BJ (cell line): ENCODE measurements at regions not wholly inside any gene's neighbourhood (a gene's known extent, or its start where the extent isn't known, plus 50 kb on each side); places are given as distances from the start of the nearest gene placed in this dataset.
"Not testable (repeated sequence)": the region's sequence is repeated elsewhere in the genome, so short reads cannot be mapped to it uniquely, and the experiment has no call there.

ENCODE experiments used
- CTCF ChIA-PET: fragments of 350-600 bp; formaldehyde crosslinking; extraction: SDS; loops from one replicate; lab custom pipeline; 2021; ENCODE audit warnings: antibody characterized with exemption, inconsistent platforms; lab: Yijun Ruan, JAX
- POLR2A ChIA-PET: fragments of 300-600 bp; sonication (Branson Sonifier 250); formaldehyde crosslinking; extraction: SDS; loops from one replicate; lab custom pipeline; 2021; ENCODE audit warnings: antibody characterized with exemption; lab: Charles Lee
- DNase-seq: peaks from one replicate; pipeline ENCODE4 v3.0.0-alpha.2; 2011; ENCODE audit warnings: low read depth
- H3K27me3 ChIP-seq: 2 replicates; pipeline ENCODE4 v1.6.0; 2011; ENCODE audit warnings: low read length; ENCODE audit not compliant: control insufficient read depth, insufficient read depth
- H3K36me3 ChIP-seq: 2 replicates; pipeline ENCODE4 v1.5.1; 2011; ENCODE audit warnings: low read length; ENCODE audit not compliant: control insufficient read depth, insufficient read depth
- H3K4me3 ChIP-seq: 2 replicates; pipeline ENCODE4 v1.5.1; 2011; ENCODE audit warnings: low read depth, mild to moderate bottlenecking, control low read depth, low read length
- CTCF ChIP-seq: IDR thresholded peaks from 2 replicates; pipeline ENCODE4 v1.5.1; 2011; ENCODE audit warnings: low read depth, mild to moderate bottlenecking, control low read depth, inconsistent platforms, low read length, moderate library complexity; ENCODE audit not compliant: insufficient read depth

- DNase-seq: no peak
- ChIA-PET CTCF (no interaction called here), POLR2A (no interaction called here)
- H3K36me3 ChIP-seq: no peaks in the 10 kb centered on the region
- TF ChIP-seq CTCF: no peak
- no peak overlapping the region for H3K4me3 ChIP-seq
- H3K27me3 ChIP-seq: no peaks in the 10 kb centered on the region
These were observed 1690.0 kb upstream of the LRRTM3 start for GRCh38 chr10:65235846-65236245.

- ChIA-PET POLR2A (no interaction called here), CTCF (no interaction called here)
- H3K27me3 ChIP-seq: no peaks in the 10 kb centered on the region
- no peaks in the 10 kb centered on the region for H3K36me3 ChIP-seq
- H3K4me3 ChIP-seq: no peak overlapping the region
- no peak for TF ChIP-seq CTCF
- DNase-seq: no peak
These were observed 1660.3 kb upstream of the LRRTM3 start for GRCh38 chr10:65265451-65265954.

GRCh38 chr10:65269551-65269950 is 1656.3 kb upstream of the LRRTM3 start:
- H3K36me3 ChIP-seq, H3K27me3 ChIP-seq, DNase-seq, H3K4me3 ChIP-seq, POLR2A ChIA-PET, CTCF ChIA-PET: not testable (repeated sequence)

GRCh38 chr10:65270969-65271368 is 1654.9 kb upstream of the LRRTM3 start:
- DNase-seq: no peak
- no peak for TF ChIP-seq CTCF
- Histone ChIP-seq H3K27me3 (no peaks in the 10 kb centered on the region), H3K4me3 (no peak overlapping the region), H3K36me3 (no peaks in the 10 kb centered on the region)
- ChIA-PET POLR2A (no interaction called here), CTCF (no interaction called here)

GRCh38 chr10:65273115-65273514 is 1652.7 kb upstream of the LRRTM3 start:
- DNase-seq: no peak
- ChIA-PET POLR2A (no interaction called here), CTCF (no interaction called here)
- TF ChIP-seq CTCF: no peak
- H3K36me3 ChIP-seq: no peaks in the 10 kb centered on the region
- no peaks in the 10 kb centered on the region for H3K27me3 ChIP-seq
- no peak overlapping the region for H3K4me3 ChIP-seq

GRCh38 chr10:65275296-65275695 is 1650.5 kb upstream of the LRRTM3 start:
- Histone ChIP-seq H3K4me3 (no peak overlapping the region), H3K36me3 (no peaks in the 10 kb centered on the region), H3K27me3 (no peaks in the 10 kb centered on the region)
- no peak for TF ChIP-seq CTCF
- ChIA-PET CTCF (no interaction called here), POLR2A (no interaction called here)
- no peak for DNase-seq
